Activated naive CD8-positive, alpha-beta T cell treated with anti-CD3 and anti-CD28 coated beads, Interleukin-2, amount 50 U/mL, for 24 hours (primary cell): ENCODE measurements at regions not wholly inside any gene's neighbourhood (a gene's known extent, or its start where the extent isn't known, plus 50 kb on each side); places are given as distances from the start of the nearest gene placed in this dataset.

ENCODE experiments used
- ATAC-seq: fragments of 150-1000 bp; cut with Tn5 transposase; one replicate; pipeline ENCODE4 v1.10.0; 2021
- DNase-seq: peaks from one replicate; pipeline ENCODE4 v3.0.0; 2021
- H3K27ac Mint-ChIP-seq: one replicate; pipeline ENCODE4 v1.8.0; 2021; ENCODE audit warnings: mild to moderate bottlenecking, mixed read lengths
- H3K27me3 Mint-ChIP-seq: one replicate; pipeline ENCODE4 v1.8.0; 2021; ENCODE audit warnings: mixed read lengths
- H3K36me3 Mint-ChIP-seq: one replicate; pipeline ENCODE4 v1.8.0; 2021; ENCODE audit warnings: low read depth, mixed read lengths
- H3K4me1 Mint-ChIP-seq: one replicate; pipeline ENCODE4 v1.8.0; 2021; ENCODE audit warnings: mixed read lengths
- H3K4me3 Mint-ChIP-seq: one replicate; pipeline ENCODE4 v1.8.0; 2021; ENCODE audit warnings: mild to moderate bottlenecking, moderate library complexity, mixed read lengths
- H3K9me3 Mint-ChIP-seq: one replicate; pipeline ENCODE4 v1.8.0; 2021; ENCODE audit warnings: mixed read lengths

DNA sequence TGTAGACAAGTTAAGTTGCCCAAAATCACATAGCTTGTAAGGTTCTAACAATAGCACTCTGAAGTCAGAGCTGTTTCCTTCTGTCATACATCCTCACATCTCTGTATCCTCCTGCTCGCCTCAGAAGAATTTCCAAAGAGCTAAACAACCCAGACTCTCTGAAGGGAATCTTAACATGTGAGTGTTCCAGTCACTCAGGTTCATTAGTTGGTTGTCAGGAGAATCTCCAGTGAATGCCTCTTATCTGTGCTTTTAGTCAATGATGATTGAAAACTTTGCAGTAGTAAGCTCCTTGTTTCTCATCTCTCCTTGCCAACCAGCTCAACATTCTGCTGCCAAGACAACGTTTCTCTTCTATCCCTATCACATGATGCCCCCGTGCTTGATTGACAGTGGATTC lies 195.5 kb downstream of the C11orf91 start:
- H3K27ac Mint-ChIP-seq = no peak overlapping the region
- no peaks in the 10 kb centered on the region for H3K9me3 Mint-ChIP-seq
- ATAC-seq (no peak), DNase-seq (no peak)
- no peaks in the 10 kb centered on the region for H3K4me1 Mint-ChIP-seq
- H3K4me3 Mint-ChIP-seq = no peak overlapping the region
- H3K36me3 Mint-ChIP-seq = no peaks in the 10 kb centered on the region
- H3K27me3 Mint-ChIP-seq = peaks cover 3% of the 10 kb centered on the region

DNA sequence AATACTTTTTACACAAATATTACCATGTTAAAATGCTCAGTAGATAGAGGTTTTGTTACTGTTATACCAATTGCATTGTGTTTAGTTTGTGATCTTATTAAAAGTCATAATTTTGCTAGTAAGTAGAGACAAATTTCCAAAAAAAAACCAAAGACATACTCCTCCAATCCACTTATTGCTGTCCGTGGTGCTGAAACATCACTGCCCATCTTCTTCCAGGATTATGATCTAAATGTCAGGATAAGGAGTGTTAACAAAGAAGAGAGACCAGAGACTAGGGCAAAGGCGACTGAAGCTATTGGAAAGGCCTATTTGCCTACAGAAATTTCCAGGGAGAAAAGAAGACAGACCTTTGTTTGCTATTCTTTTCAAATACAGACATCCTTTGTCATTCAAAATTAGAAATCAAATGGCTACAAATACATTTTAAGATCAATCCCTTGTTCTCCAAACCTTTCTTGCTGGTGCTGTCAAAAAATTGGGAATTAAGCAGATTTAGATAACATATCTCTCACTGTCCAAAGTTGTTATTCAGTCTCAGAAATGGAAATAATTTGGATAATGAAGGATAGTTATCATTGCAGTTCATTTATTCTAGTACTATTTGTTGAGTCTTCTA lies 199.7 kb downstream of the C11orf91 start:
- DNase-seq (no peak), ATAC-seq (no peak)
- H3K4me1 Mint-ChIP-seq = no peaks in the 10 kb centered on the region
- no peak overlapping the region for H3K4me3 Mint-ChIP-seq
- H3K9me3 Mint-ChIP-seq = no peaks in the 10 kb centered on the region
- H3K27me3 Mint-ChIP-seq = peaks cover 2% of the 10 kb centered on the region
- H3K27ac Mint-ChIP-seq = no peak overlapping the region
- H3K36me3 Mint-ChIP-seq = no peaks in the 10 kb centered on the region

DNA sequence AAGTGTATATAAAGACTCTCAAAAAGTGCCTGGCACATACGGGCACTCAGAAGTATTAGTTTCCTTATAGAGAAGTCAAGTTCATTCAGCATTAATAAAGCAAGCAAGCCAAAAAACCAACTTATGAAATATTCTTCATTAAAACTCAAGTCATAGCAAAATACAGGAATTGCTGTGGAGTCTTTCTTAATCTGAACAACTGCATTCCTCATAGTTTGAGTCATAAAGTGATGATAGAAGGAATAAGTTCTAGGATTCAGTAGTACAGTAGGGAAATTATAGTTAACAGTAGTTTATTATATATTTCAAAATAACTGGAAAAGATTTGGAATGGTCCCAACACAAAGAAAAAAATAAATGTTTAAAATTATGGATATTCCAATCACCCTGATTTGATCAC lies 200.3 kb downstream of the C11orf91 start:
- no peak for ATAC-seq
- no peak for DNase-seq
- no peaks in the 10 kb centered on the region for H3K9me3 Mint-ChIP-seq
- peaks cover 2% of the 10 kb centered on the region for H3K27me3 Mint-ChIP-seq
- H3K4me1 Mint-ChIP-seq = no peaks in the 10 kb centered on the region
- no peak overlapping the region for H3K27ac Mint-ChIP-seq
- H3K36me3 Mint-ChIP-seq = no peaks in the 10 kb centered on the region
- no peak overlapping the region for H3K4me3 Mint-ChIP-seq

DNA sequence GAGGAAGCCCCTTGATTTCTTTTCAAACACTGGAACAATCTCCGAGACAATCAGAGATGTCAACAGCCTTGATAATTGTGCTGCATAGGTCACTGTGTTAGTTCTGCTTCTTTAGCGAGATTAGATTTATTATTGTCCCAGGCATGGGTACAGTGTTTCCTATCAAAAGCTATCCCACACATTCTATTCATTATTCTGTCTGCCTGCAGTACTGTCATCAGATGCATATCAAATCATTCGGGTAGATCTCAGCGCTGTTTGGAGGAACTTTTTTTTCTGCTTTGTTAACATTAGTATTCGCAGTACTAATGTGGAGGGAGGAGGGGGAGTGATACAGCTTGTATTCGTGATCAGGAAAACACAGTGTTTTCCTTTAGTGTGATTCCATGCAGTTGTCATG lies 208.0 kb downstream of the C11orf91 start:
- Mint-ChIP-seq H3K4me3 (no peak overlapping the region), H3K4me1 (no peaks in the 10 kb centered on the region), H3K27me3 (peaks cover 9% of the 10 kb centered on the region), H3K9me3 (no peaks in the 10 kb centered on the region), H3K36me3 (no peaks in the 10 kb centered on the region), H3K27ac (no peak overlapping the region)
- ATAC-seq (no peak), DNase-seq (no peak)

DNA sequence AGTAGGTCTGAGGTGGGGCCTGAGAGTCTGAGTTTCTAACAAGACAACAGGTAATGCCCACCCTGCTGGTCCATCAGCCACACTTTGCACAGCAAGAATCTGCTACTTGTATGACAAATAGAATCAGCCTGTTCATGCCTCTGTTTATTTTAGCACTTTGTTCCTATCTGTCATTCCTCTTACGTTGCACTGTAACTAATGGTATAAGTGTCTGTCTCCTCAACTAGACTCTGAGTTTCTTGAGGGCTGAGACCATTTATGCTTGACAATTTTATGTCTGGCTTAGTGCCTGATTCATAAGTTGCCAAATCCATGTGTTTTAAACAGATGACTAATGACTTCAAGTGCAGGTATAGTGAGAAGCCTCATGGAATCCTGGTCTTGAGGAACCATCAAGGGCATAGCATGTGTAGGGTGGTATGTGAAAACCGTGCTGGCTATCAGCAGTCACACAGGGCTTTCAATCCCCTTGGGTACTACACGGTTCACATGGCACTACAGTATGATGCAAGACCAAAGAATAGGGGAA lies 209.7 kb downstream of the C11orf91 start:
- Mint-ChIP-seq H3K36me3 (no peaks in the 10 kb centered on the region), H3K27ac (no peak overlapping the region), H3K9me3 (no peaks in the 10 kb centered on the region), H3K27me3 (peaks cover 20% of the 10 kb centered on the region), H3K4me3 (no peak overlapping the region), H3K4me1 (no peaks in the 10 kb centered on the region)
- no peak for DNase-seq
- ATAC-seq = no peak

DNA sequence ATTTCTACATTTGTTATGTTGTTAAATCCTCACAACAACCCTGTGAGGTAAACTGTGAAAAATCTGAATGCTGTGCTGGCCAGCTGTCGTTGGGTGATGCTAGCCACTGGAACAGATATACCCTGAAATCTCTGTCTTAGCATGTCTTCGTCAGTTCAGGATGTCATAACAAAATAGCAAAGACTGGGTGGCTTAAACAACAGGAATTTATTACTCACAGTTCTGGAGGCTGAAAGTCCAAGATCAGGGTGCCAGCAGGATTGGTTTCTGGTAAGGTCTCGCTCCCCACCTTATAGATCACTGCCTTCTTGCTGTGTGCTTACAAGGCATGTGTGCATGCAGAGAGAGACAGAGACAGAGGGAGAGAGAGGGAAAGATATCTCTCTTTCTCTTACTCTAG lies 211.7 kb downstream of the C11orf91 start:
- Mint-ChIP-seq H3K4me1 (no peaks in the 10 kb centered on the region), H3K9me3 (no peaks in the 10 kb centered on the region), H3K4me3 (no peak overlapping the region), H3K36me3 (no peaks in the 10 kb centered on the region), H3K27ac (no peak overlapping the region), H3K27me3 (peaks cover 23% of the 10 kb centered on the region)
- ATAC-seq = no peak
- no peak for DNase-seq

DNA sequence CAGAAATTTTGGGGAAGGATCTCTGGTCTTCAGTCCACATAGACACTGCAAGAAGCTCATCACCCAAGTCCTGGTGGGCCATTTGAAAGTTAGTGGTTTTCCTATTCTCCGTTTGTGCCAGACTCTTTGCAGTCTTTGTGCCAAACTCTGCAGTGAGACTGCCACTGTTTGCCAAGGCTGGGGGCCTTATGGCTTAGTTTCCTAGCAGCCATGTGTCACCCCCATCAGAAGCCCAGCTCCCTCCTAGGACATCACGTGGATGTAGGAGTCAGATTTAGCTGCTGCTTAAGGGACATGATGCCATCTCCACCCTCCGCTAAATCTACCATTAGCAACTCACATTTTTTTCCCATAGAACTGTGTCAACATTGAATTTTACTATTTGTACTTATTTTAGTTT lies 220.0 kb downstream of the C11orf91 start:
- no peak for ATAC-seq
- Mint-ChIP-seq H3K27ac (no peak overlapping the region), H3K9me3 (no peaks in the 10 kb centered on the region), H3K36me3 (no peaks in the 10 kb centered on the region), H3K27me3 (peaks cover 8% of the 10 kb centered on the region), H3K4me1 (no peaks in the 10 kb centered on the region), H3K4me3 (no peak overlapping the region)
- no peak for DNase-seq

DNA sequence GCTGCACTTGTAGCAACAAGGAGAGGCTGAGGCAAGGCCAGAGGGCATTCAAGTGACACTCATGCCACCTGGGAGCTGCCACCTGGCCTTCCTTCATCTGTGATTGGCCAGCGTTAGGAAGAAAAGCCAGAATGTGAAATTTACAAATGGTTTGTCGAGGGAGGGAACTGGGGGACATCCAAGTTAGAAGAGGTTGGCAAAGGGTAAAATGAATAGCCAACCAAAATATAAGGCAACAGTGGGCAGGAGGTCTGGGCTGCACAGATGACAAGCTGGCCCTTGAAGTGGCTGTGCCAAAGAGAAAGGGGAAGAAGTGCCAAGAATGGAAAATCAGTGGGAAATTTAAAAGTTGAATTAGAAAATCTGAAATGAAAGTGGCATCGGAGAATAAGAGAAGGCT lies 221.4 kb downstream of the C11orf91 start:
- Mint-ChIP-seq H3K36me3 (no peaks in the 10 kb centered on the region), H3K4me1 (no peaks in the 10 kb centered on the region), H3K9me3 (no peaks in the 10 kb centered on the region), H3K27ac (no peak overlapping the region), H3K27me3 (peaks cover 11% of the 10 kb centered on the region), H3K4me3 (no peak overlapping the region)
- no peak for ATAC-seq
- no peak for DNase-seq

DNA sequence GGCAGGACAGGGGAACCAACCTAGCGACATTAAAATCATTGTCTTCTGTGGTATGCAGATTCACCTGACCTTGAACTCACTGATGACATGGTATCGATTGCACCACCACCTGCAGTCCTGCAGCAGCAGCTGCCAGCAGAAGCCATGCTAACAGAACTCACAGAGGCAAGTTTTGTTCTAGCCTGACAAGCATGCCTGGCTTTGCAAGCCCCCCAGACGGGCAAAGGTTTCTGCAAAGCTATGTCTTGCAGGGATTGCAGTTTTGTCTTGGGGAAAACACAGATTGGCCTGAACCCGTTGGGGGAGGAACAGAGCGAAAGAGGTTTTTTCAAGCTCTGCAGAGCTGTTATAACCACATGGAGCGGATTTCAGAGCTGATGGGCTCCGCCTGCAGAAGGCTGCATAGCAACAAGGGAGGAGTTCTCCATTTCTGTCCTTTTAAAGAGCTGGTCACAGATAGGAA lies 221.0 kb downstream of the HIPK3 start:
- DNase-seq = no peak
- no peak overlapping the region for H3K27ac Mint-ChIP-seq
- no peak overlapping the region for H3K4me3 Mint-ChIP-seq
- no peaks in the 10 kb centered on the region for H3K9me3 Mint-ChIP-seq
- no peaks in the 10 kb centered on the region for H3K4me1 Mint-ChIP-seq
- H3K27me3 Mint-ChIP-seq = peaks cover 12% of the 10 kb centered on the region
- H3K36me3 Mint-ChIP-seq = no peaks in the 10 kb centered on the region
- no peak for ATAC-seq

DNA sequence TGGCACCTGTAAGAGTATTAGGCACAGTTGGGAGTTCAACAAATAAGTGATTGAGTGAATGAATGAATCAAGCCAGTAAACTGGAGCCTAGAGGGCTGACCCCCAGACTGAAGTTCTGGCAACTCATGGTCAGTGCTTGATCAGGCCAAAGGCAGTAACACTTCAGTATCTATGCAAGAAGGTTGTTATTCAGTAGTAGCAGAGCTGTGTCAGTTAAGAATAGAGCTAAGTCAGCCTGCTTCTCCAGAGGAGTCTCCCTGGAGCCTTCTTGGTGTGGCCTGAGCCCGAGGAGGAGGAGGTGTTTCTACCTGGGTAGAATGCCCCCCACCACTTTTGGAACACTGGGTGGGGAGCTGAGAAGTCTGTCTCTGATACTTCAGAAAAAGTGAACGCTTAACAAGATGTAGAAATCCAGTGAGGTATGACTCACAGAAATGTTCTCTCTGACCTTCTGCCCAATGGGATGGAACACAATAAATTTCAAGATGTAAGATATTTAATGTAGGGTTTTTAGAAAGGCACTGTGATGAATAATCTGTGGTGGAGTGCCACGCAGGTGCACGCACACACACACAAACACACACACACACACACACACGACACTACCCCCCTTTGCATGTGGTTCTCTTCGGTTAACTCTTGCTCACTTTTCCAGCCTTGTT lies 219.9 kb downstream of the HIPK3 start:
- Mint-ChIP-seq H3K4me3 (no peak overlapping the region), H3K27me3 (peaks cover 12% of the 10 kb centered on the region), H3K27ac (no peak overlapping the region), H3K9me3 (no peaks in the 10 kb centered on the region), H3K36me3 (no peaks in the 10 kb centered on the region), H3K4me1 (no peaks in the 10 kb centered on the region)
- ATAC-seq (no peak), DNase-seq (no peak)

DNA sequence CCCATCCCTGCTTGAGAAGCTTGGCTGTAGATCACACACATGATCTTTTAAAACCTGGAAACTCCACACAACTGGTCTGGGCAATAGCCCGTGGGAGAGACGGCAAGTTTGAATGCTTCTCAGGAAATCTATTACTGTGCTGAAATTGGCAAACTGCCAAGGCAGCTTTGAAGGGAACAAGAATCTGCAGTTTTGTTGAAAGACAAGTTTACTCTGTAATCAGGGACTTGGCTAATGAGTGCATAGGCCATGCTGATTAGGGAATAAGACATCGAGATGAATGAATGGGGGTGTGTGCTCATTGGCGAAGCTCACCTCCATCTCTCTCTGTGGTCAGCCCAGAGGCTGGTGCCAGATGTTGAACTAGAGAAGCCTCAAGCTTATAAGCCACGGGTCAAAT lies 218.8 kb downstream of the HIPK3 start:
- ATAC-seq (no peak), DNase-seq (no peak)
- Mint-ChIP-seq H3K27ac (no peak overlapping the region), H3K4me1 (no peaks in the 10 kb centered on the region), H3K36me3 (no peaks in the 10 kb centered on the region), H3K9me3 (no peaks in the 10 kb centered on the region), H3K27me3 (peaks cover 17% of the 10 kb centered on the region), H3K4me3 (no peak overlapping the region)

DNA sequence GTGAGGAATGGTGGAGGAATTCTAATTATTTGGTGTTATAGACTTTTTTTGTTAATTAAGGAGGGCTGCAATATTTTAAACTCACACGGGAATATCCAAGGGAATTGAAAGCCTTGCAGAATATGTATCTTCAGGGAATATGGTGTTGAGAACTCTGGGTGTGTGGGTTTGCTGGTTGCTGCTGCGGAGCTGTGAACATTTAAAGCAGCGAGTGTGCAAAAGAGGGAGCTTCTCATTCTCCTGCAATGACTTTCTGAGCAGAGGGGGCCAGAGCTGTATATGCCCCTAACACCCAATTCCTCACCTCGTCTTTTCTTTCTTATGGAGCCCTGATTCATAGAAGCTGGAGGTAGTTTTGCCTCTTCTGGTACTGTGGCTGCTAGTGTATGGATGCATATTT lies 217.7 kb downstream of the HIPK3 start:
- ATAC-seq (no peak), DNase-seq (no peak)
- no peak overlapping the region for H3K4me3 Mint-ChIP-seq
- no peaks in the 10 kb centered on the region for H3K4me1 Mint-ChIP-seq
- H3K36me3 Mint-ChIP-seq = no peaks in the 10 kb centered on the region
- no peak overlapping the region for H3K27ac Mint-ChIP-seq
- no peaks in the 10 kb centered on the region for H3K9me3 Mint-ChIP-seq
- H3K27me3 Mint-ChIP-seq = peaks cover 15% of the 10 kb centered on the region

DNA sequence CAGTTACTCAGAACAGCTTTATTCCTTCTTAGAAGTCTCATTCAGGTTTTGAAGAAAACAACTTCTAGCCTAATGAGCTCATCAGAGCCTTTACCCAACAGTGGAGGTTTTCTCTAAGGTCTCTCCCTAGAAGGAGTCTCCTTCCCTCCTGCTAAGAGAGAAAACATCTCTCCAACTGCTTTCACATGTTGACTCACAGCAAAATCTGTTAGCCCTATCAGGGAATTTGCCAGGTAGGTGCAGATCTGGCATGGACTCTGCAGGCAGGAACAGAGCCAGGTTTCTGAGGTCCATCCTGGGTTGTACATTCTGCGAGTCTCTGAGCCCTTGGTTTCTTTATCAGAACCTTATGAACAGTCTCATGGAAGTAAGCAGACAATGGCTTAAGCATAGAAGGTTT lies 214.4 kb downstream of the HIPK3 start:
- Mint-ChIP-seq H3K4me1 (no peaks in the 10 kb centered on the region), H3K27me3 (peaks cover 16% of the 10 kb centered on the region), H3K27ac (no peak overlapping the region), H3K36me3 (no peaks in the 10 kb centered on the region), H3K9me3 (no peaks in the 10 kb centered on the region), H3K4me3 (no peak overlapping the region)
- no peak for DNase-seq
- ATAC-seq = no peak

DNA sequence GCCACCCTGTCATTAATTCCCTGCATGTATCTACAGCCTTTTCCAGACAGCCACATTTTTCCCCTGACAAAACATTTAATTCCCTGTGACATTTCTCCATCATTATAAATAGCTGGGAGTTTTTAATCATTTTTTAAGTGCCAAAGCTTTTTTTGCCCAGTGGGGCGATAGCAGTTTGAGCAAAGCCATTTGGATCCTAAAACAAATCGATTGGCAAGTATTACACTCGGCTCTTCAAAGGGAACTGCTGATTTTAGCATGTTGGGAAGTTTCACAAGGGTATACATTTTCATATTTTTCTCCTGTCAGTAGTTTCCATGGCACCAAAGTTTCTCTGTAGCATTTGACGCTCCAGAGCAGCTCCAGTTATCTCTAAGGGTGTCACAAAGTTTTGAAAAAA lies 210.8 kb downstream of the HIPK3 start:
- H3K4me1 Mint-ChIP-seq = no peaks in the 10 kb centered on the region
- H3K9me3 Mint-ChIP-seq = no peaks in the 10 kb centered on the region
- no peaks in the 10 kb centered on the region for H3K36me3 Mint-ChIP-seq
- DNase-seq = no peak
- no peak for ATAC-seq
- H3K27me3 Mint-ChIP-seq = peaks cover 14% of the 10 kb centered on the region
- H3K4me3 Mint-ChIP-seq = no peak overlapping the region
- H3K27ac Mint-ChIP-seq = no peak overlapping the region

DNA sequence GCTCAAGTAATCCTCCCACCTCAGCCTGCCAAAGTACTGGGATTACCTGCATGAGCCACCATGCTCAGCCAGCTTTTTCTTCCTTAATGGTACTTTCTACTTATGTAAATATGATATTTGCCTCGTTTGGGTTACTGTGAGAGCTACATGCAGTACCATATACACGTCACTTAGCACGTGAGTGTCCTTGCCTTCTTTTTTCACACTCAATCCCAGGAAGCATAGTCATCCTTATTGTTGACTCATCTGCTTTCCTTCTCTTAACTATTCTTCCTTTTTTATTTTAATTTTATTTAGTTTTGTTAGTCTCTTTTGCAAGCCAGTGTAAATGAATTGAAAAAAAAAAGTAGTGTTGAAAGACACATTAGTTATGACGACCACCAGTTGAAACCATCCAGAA lies 205.9 kb downstream of the HIPK3 start:
- no peak overlapping the region for H3K4me3 Mint-ChIP-seq
- ATAC-seq = no peak
- peaks cover 10% of the 10 kb centered on the region for H3K27me3 Mint-ChIP-seq

More for the DNA sequence above, 205.9 kb downstream of the HIPK3 start:
- H3K27ac Mint-ChIP-seq = no peak overlapping the region
- H3K36me3 Mint-ChIP-seq = no peaks in the 10 kb centered on the region
- no peaks in the 10 kb centered on the region for H3K4me1 Mint-ChIP-seq
- DNase-seq = no peak
- H3K9me3 Mint-ChIP-seq = no peaks in the 10 kb centered on the region
